KMS-11 (cell line): ENCODE measurements at regions not wholly inside any gene's neighbourhood (a gene's known extent, or its start where the extent isn't known, plus 50 kb on each side); places are given as distances from the start of the nearest gene placed in this dataset.
"Not testable (repeated sequence)": the region's sequence is repeated elsewhere in the genome, so short reads cannot be mapped to it uniquely, and the experiment has no call there.

Source experiments
- H2AFZ ChIP-seq: fragments of 200-600 bp; sonication (generic); 2 replicates; pipeline ENCODE4 v1.6.1; 2016; ENCODE audit warnings: antibody characterized with exemption, mixed run types, low read depth
- H3K27ac ChIP-seq: fragments of 200-600 bp; sonication (generic); 2 replicates; pipeline ENCODE4 v1.6.1; 2016; ENCODE audit warnings: mild to moderate bottlenecking, mixed run types
- H3K27me3 ChIP-seq: fragments of 200-600 bp; sonication (generic); 2 replicates; pipeline ENCODE4 v1.6.1; 2017; ENCODE audit warnings: mild to moderate bottlenecking, low read depth, mixed run types, moderate library complexity; ENCODE audit not compliant: insufficient read depth
- H3K36me3 ChIP-seq: fragments of 200-600 bp; sonication (generic); 2 replicates; pipeline ENCODE4 v1.6.1; 2017; ENCODE audit warnings: mild to moderate bottlenecking, mixed run types; ENCODE audit not compliant: insufficient read depth
- H3K4me1 ChIP-seq: fragments of 200-600 bp; sonication (generic); 2 replicates; pipeline ENCODE4 v1.6.1; 2016; ENCODE audit warnings: mild to moderate bottlenecking, low read depth, mixed run types; ENCODE audit not compliant: poor library complexity, severe bottlenecking
- H3K4me2 ChIP-seq: fragments of 200-600 bp; sonication (generic); 2 replicates; pipeline ENCODE4 v1.7.0; 2016; ENCODE audit warnings: mild to moderate bottlenecking, mixed run types
- H3K4me3 ChIP-seq: fragments of 200-600 bp; sonication (generic); IDR thresholded peaks from 2 replicates; pipeline ENCODE4 v1.6.1; 2017; ENCODE audit warnings: low read depth, low read length, mixed read lengths; ENCODE audit not compliant: insufficient read depth
- H3K79me2 ChIP-seq: fragments of 200-600 bp; sonication (generic); 2 replicates; pipeline ENCODE4 v1.6.1; 2016; ENCODE audit warnings: low read depth, mixed run types; ENCODE audit not compliant: insufficient read depth
- H3K9ac ChIP-seq: fragments of 200-600 bp; sonication (generic); 2 replicates; pipeline ENCODE4 v1.6.1; 2016; ENCODE audit warnings: mild to moderate bottlenecking, mixed run types
- H4K20me1 ChIP-seq: fragments of 200-600 bp; sonication (generic); 2 replicates; pipeline ENCODE4 v1.6.1; 2016; ENCODE audit warnings: mild to moderate bottlenecking, mixed run types; ENCODE audit not compliant: insufficient read depth
- TF ChIP-seq, protein P1 (sequence below): fragments of 200-600 bp; sonication (generic); conservative IDR thresholded peaks from 2 replicates; pipeline ENCODE4 v1.6.1; 2017; ENCODE audit warnings: low read depth, mild to moderate bottlenecking, antibody characterized with exemption, low read length, moderate library complexity, mixed read lengths

DNA sequence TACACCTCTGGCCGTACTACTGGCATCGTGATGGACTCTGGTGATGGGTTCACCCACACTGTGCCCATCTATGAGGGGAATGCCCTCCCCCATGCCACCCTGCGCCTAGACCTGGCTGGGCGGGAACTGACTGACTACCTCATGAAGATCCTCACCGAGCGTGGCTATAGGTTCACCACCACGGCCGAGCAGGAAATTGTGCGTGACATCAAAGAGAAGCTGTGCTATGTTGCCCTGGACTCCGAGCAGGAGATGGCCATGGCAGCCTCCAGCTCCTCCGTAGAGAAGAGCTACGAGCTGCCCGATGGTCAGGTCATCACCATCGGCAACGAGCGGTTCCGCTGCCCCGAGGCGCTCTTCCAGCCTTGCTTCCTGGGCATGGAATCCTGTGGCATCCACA lies 98.9 kb downstream of the CCDC74A start:
- not testable (repeated sequence) for H3K79me2 ChIP-seq

DNA sequence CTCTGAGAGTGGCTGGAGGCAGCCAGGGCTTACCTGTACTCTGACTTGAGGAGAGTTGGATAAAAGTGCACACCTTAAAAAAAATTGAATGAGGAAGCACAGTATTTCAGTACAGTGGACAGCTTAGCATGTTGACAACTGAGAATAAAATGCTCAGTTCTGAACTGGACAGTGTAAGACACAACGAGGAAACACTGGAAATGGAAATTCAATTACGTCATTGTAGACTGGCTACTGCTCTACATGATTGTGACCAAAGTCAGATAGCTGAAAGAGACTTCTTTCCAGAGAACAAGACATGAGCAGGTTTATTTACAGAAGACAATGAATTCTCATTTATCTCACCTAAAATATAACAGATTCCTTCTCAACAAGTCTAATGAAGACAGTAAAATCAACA lies 100.1 kb downstream of the CCDC74A start:
- H2AFZ ChIP-seq, H3K27me3 ChIP-seq, H3K4me2 ChIP-seq, H3K9ac ChIP-seq, H3K4me1 ChIP-seq, H3K27ac ChIP-seq, H4K20me1 ChIP-seq, H3K4me3 ChIP-seq, H3K79me2 ChIP-seq, H3K36me3 ChIP-seq: not testable (repeated sequence)

More for the DNA sequence above, 98.9 kb downstream of the CCDC74A start:
- not testable (repeated sequence) for H3K4me2 ChIP-seq, H2AFZ ChIP-seq, H3K27ac ChIP-seq, H3K27me3 ChIP-seq, H3K4me1 ChIP-seq, H4K20me1 ChIP-seq, H3K36me3 ChIP-seq, H3K4me3 ChIP-seq, H3K9ac ChIP-seq

GRCh38 chr2:131631648-131632047 lies 104.0 kb downstream of the CCDC74A start:
- not testable (repeated sequence) for H3K27me3 ChIP-seq, H4K20me1 ChIP-seq, H3K9ac ChIP-seq, H3K79me2 ChIP-seq, H3K4me2 ChIP-seq, H3K27ac ChIP-seq, H2AFZ ChIP-seq, H3K36me3 ChIP-seq, H3K4me1 ChIP-seq, H3K4me3 ChIP-seq

DNA sequence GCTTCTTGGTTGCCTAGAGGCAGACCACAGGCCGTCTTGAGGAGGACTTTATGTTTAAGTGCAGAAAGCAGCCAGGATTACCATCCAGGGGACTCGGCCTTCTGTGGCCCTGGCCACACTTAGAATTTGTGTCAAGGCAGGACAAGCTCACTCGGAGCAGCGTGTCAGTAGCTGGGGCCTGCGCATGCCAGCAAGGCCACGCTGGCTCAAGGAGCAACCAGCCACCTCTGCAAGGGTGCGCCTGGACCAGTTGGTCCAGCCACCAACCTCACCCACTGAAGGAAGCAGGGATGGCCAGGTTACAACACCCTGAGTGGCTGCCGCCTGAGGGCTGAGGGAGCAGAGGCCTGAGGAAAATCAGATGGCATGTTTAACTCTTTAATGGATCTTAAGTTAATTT lies 105.7 kb downstream of the CCDC74A start:
- H4K20me1 ChIP-seq, H3K4me2 ChIP-seq, H3K27ac ChIP-seq, H3K9ac ChIP-seq, H3K4me1 ChIP-seq, H3K79me2 ChIP-seq, H3K36me3 ChIP-seq, H3K27me3 ChIP-seq, H3K4me3 ChIP-seq, H2AFZ ChIP-seq: not testable (repeated sequence)

DNA sequence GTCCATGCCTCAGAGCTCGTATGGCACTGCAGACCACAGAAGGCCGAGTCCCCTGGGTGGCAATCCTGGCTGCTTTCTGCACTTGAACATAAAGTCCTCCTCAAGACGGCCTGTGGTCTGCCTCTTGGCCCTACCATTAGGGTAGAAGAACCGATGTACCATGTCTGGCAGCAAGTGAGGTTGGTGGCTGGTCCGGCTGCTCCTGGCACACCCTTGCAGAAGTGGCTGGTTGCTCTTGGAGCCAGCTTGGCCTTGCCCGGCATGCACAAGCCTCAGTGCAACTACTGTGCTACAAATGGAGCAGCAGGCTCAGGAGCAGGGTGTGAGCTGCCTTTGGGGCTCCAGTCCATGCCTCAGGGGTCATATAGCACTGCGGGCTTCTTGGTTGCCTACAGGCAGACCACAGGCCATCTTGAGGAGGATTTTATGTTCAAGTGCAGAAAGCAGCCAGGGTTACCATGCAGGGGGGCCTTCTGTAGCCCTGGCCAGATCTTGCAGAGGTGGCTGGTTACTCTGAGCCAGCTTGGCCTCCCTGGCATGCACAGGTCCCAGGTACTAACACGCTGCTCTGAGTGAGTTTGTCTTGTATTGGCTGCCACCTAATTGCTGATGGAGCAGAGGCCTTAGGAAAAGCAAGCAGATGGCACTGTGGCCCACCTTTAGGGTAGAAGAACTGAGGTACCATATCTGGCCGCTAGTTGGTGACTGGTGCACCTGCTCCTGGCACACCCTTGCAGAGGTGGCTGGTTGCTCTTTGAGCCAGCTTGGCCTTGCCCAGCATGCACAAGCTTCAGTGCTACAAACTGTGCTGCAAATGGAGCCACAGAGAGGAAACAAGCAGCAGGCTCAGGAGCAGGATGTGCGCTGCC lies 106.4 kb downstream of the CCDC74A start:
- not testable (repeated sequence) for H3K4me3 ChIP-seq, H3K4me1 ChIP-seq, H3K36me3 ChIP-seq, H4K20me1 ChIP-seq, H3K4me2 ChIP-seq, H3K27me3 ChIP-seq, H3K79me2 ChIP-seq, H3K9ac ChIP-seq, H3K27ac ChIP-seq, H2AFZ ChIP-seq

DNA sequence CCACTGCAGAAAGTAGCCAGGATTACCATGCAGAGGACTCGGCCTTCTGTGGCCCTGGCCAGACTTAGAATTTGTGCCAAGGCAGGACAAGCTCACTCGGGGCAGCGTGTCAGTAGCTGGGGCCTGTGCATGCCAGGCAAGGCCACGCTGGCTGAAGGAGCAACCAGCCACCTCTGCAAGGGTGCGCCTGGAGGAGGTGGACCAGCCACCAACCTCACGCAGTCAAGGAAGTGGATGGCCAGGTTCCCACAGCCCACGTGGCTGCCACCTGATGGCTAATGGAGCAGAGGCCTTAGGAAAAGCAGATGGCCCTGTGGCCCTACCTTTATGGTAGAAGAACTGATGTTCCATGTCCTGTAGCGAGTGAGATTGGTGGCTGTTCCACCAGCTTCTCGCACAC lies 107.9 kb downstream of the CCDC74A start:
- no peaks in the 10 kb centered on the region for H3K79me2 ChIP-seq
- no peak overlapping the region for H3K4me3 ChIP-seq
- no peak overlapping the region for H2AFZ ChIP-seq
- H3K27me3 ChIP-seq: no peaks in the 10 kb centered on the region
- H3K4me1 ChIP-seq: no peaks in the 10 kb centered on the region
- H3K4me2 ChIP-seq: no peak overlapping the region
- TF ChIP-seq, protein P1, sequence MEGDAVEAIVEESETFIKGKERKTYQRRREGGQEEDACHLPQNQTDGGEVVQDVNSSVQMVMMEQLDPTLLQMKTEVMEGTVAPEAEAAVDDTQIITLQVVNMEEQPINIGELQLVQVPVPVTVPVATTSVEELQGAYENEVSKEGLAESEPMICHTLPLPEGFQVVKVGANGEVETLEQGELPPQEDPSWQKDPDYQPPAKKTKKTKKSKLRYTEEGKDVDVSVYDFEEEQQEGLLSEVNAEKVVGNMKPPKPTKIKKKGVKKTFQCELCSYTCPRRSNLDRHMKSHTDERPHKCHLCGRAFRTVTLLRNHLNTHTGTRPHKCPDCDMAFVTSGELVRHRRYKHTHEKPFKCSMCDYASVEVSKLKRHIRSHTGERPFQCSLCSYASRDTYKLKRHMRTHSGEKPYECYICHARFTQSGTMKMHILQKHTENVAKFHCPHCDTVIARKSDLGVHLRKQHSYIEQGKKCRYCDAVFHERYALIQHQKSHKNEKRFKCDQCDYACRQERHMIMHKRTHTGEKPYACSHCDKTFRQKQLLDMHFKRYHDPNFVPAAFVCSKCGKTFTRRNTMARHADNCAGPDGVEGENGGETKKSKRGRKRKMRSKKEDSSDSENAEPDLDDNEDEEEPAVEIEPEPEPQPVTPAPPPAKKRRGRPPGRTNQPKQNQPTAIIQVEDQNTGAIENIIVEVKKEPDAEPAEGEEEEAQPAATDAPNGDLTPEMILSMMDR: no peak
- no peaks in the 10 kb centered on the region for H3K36me3 ChIP-seq
- H4K20me1 ChIP-seq: no peaks in the 10 kb centered on the region
- H3K27ac ChIP-seq: no peak overlapping the region
- no peak overlapping the region for H3K9ac ChIP-seq

- H4K20me1 ChIP-seq, H3K4me3 ChIP-seq, H3K4me2 ChIP-seq, H3K4me1 ChIP-seq, H3K9ac ChIP-seq, H3K27ac ChIP-seq, H3K79me2 ChIP-seq, H2AFZ ChIP-seq, H3K36me3 ChIP-seq, H3K27me3 ChIP-seq: not testable (repeated sequence)
These were observed 109.1 kb downstream of the CCDC74A start for GRCh38 chr2:131636704-131637308.

- not testable (repeated sequence) for H3K79me2 ChIP-seq, H3K27me3 ChIP-seq, H3K4me2 ChIP-seq, H3K4me3 ChIP-seq, H2AFZ ChIP-seq, H3K36me3 ChIP-seq, H3K9ac ChIP-seq, H3K4me1 ChIP-seq, H3K27ac ChIP-seq, H4K20me1 ChIP-seq
These were observed 111.4 kb downstream of the CCDC74A start for GRCh38 chr2:131639001-131639620.
